Stomach smooth muscle (tissue), 2 donors: ENCODE measurements at regions not wholly inside any gene's neighbourhood (a gene's known extent, or its start where the extent isn't known, plus 50 kb on each side); places are given as distances from the start of the nearest gene placed in this dataset.

ENCODE experiments used
- H3K27ac ChIP-seq: one replicate; pipeline ENCODE4 v1.7.0; 2013; ENCODE audit warnings: mild to moderate bottlenecking, low read length, inconsistent platforms
- H3K27me3 ChIP-seq, 2 donors: one replicate each; pipeline ENCODE4 v1.7.0; 2013; ENCODE audit warnings: low read length in 2 of 2; ENCODE audit not compliant: insufficient read depth in 2 of 2, control insufficient read depth in 1 of 2
- H3K36me3 ChIP-seq, 2 donors: one replicate each; pipeline ENCODE4 v1.7.0; 2013; ENCODE audit warnings: low read length in 2 of 2; ENCODE audit not compliant: control insufficient read depth in 2 of 2, insufficient read depth in 2 of 2
- H3K4me1 ChIP-seq: one replicate; pipeline ENCODE4 v1.7.0; 2013; ENCODE audit warnings: low read length; ENCODE audit not compliant: control insufficient read depth, insufficient read depth
- H3K4me3 ChIP-seq, 2 donors: one replicate each; pipeline ENCODE4 v1.7.0; 2013; ENCODE audit warnings: low read length in 2 of 2
- H3K9ac ChIP-seq, 2 donors: one replicate each; pipeline ENCODE4 v1.7.0; 2013; ENCODE audit warnings: low read length in 2 of 2, mild to moderate bottlenecking in 1 of 2
- H3K9me3 ChIP-seq, 2 donors: one replicate each; pipeline ENCODE4 v1.7.0; 2013; ENCODE audit warnings: low read length in 2 of 2; ENCODE audit not compliant: control insufficient read depth in 2 of 2
- donor health status: healthy.
- donor health status: Pancreatic carcinoma.

- Histone ChIP-seq H3K36me3 (no peaks in the 10 kb centered on the region), H3K27ac (no peak overlapping the region), H3K9ac (no peak overlapping the region), H3K9me3 (no peaks in the 10 kb centered on the region), H3K4me3 (no peak overlapping the region), H3K4me1 (no peaks in the 10 kb centered on the region), H3K27me3 (no peaks in the 10 kb centered on the region)
These were observed 706.8 kb downstream of the GALC start for GRCh38 chr14:87286191-87286590.

DNA sequence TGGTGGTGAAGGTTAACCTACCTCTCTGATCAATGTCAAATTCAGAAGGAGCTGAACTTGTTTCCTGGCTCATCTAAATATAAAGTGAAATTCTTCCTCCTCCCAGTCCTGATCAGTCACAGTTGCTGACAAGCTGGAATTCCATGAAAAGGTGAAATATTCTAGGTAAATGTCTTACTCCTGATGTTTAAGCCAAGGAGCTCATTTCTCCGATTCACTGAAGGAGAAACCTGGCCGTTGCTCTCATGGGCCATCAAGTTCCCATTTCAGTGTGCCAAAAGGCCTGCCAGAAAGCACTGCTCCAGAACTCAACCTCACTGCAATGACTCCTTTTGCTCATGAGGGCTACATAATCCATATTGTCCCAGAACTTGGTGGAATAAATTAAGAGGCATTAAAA, 707.5 kb downstream of the GALC start:
- Histone ChIP-seq H3K27me3 (no peaks in the 10 kb centered on the region), H3K4me1 (no peaks in the 10 kb centered on the region), H3K9ac (no peak overlapping the region), H3K27ac (no peak overlapping the region), H3K4me3 (no peak overlapping the region), H3K9me3 (no peaks in the 10 kb centered on the region), H3K36me3 (no peaks in the 10 kb centered on the region)

DNA sequence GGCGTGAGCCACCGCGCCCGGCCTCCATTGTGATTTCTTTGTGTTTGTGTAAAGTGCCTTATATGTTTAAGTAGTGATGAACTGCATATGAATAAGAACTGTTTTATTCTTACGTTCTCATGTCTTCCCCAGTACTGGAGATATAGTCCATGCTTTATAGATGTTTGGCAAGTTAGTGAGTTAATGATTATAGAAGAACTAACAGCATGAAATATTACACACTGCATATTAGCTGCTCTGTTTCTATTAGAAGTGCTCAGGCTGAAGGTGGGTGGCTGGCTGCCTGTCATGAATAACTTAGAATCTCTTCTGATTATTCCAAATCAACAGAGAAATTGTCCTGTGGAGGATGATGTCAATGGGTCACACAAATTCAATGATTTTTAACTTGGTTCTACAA, 709.4 kb downstream of the GALC start:
- no peak overlapping the region for H3K9ac ChIP-seq

GRCh38 chr14:87282266-87282665, 710.7 kb downstream of the GALC start:
- Histone ChIP-seq H3K36me3 (no peaks in the 10 kb centered on the region), H3K27ac (no peak overlapping the region), H3K4me1 (no peaks in the 10 kb centered on the region), H3K4me3 (no peak overlapping the region), H3K9me3 (no peaks in the 10 kb centered on the region), H3K9ac (no peak overlapping the region), H3K27me3 (no peaks in the 10 kb centered on the region)

More for the DNA sequence above, 709.4 kb downstream of the GALC start:
- Histone ChIP-seq H3K36me3 (no peaks in the 10 kb centered on the region), H3K4me3 (no peak overlapping the region), H3K9me3 (no peaks in the 10 kb centered on the region), H3K27me3 (no peaks in the 10 kb centered on the region), H3K4me1 (no peaks in the 10 kb centered on the region), H3K27ac (no peak overlapping the region)

- H3K9me3 ChIP-seq: no peaks in the 10 kb centered on the region
- H3K4me1 ChIP-seq: no peaks in the 10 kb centered on the region
These were observed 714.6 kb downstream of the GALC start for GRCh38 chr14:87278415-87278814.

DNA sequence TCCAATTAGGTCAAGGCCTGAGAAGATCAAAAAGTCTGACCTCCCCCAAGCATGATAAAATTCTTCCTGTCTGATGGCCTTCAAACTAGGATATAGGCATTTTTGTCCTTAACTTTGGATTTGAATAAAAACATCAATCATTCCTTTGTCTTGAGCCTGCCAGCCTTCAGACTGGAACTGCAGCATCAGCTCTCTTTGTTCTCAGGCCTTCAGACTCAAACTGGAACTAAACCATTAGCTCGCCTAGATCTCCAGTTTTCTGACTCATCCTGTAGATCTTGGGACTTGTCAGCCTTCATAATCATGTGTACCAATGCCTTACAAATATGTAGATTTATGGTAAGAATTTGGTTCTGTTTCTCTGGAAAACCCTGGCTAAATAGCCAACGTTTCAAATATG, 721.7 kb downstream of the GALC start:
- Histone ChIP-seq H3K36me3 (no peaks in the 10 kb centered on the region), H3K9ac (no peak overlapping the region), H3K4me3 (no peak overlapping the region), H3K27me3 (no peaks in the 10 kb centered on the region), H3K9me3 (peaks cover 0 to 3% of the 10 kb centered on the region in 2 donors), H3K4me1 (no peaks in the 10 kb centered on the region), H3K27ac (no peak overlapping the region)

More at GRCh38 chr14:87278415-87278814, 714.6 kb downstream of the GALC start:
- Histone ChIP-seq H3K9ac (no peak overlapping the region), H3K27ac (no peak overlapping the region), H3K4me3 (no peak overlapping the region), H3K36me3 (no peaks in the 10 kb centered on the region), H3K27me3 (no peaks in the 10 kb centered on the region)

DNA sequence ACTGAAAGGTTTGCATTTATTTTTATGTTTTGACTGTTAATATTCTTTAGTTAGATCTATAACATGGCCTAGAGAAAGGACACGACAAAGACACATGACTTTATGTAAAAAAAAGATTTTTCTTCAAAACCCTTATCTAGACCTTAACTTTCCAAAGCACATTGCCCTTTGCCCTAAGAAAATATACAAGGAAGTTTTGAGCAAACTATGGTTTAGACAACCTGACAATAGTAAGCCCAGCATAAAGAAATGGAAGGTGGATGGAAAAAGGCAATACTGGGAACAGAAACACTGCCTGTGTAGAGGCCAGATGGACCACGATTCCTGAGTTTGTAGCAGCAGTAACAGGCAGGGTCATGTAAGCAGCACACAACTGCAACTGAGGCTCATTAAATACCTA, 724.0 kb downstream of the GALC start:
- Histone ChIP-seq H3K4me3 (no peak overlapping the region), H3K36me3 (no peaks in the 10 kb centered on the region), H3K27me3 (no peaks in the 10 kb centered on the region), H3K9ac (no peak overlapping the region), H3K27ac (no peak overlapping the region), H3K4me1 (no peaks in the 10 kb centered on the region), H3K9me3 (peaks cover 0 to 3% of the 10 kb centered on the region in 2 donors)

- Histone ChIP-seq H3K9ac (no peak overlapping the region), H3K4me1 (no peaks in the 10 kb centered on the region), H3K4me3 (no peak overlapping the region), H3K27ac (no peak overlapping the region), H3K27me3 (no peaks in the 10 kb centered on the region), H3K9me3 (no peaks in the 10 kb centered on the region), H3K36me3 (no peaks in the 10 kb centered on the region)
These were observed 728.2 kb downstream of the GALC start for GRCh38 chr14:87264796-87265195.

- Histone ChIP-seq H3K4me1 (no peaks in the 10 kb centered on the region), H3K27me3 (no peaks in the 10 kb centered on the region), H3K4me3 (no peak overlapping the region), H3K9me3 (no peaks in the 10 kb centered on the region), H3K27ac (no peak overlapping the region), H3K9ac (no peak overlapping the region), H3K36me3 (no peaks in the 10 kb centered on the region)
These were observed 728.7 kb downstream of the GALC start for GRCh38 chr14:87264272-87264785.

GRCh38 chr14:87261621-87262020, 731.4 kb downstream of the GALC start:
- Histone ChIP-seq H3K9me3 (no peaks in the 10 kb centered on the region), H3K9ac (no peak overlapping the region), H3K27ac (no peak overlapping the region), H3K4me3 (no peak overlapping the region), H3K4me1 (no peaks in the 10 kb centered on the region), H3K36me3 (no peaks in the 10 kb centered on the region), H3K27me3 (no peaks in the 10 kb centered on the region)

DNA sequence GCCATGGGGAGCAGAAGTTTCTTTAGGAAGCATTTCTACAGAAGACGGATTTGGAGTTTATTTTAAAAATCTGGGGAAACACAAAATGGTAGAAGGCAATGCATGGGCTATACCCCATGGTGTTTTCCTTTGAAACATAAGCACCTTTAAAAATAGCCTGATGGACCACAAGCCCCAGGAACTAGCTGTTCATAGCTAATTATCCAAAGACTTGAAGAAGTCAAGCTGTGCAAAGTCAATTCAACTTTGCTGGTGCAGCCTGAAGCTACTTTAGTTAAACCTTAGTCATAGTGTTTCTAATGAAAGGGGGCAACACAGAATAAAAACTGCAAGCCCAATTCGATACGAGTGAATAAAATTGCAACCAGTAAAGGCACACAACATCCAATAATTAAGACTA, 732.5 kb downstream of the GALC start:
- no peak overlapping the region for H3K27ac ChIP-seq
- no peak overlapping the region for H3K4me3 ChIP-seq
- no peaks in the 10 kb centered on the region for H3K4me1 ChIP-seq
- no peaks in the 10 kb centered on the region for H3K36me3 ChIP-seq
- no peaks in the 10 kb centered on the region for H3K9me3 ChIP-seq
- H3K27me3 ChIP-seq: no peaks in the 10 kb centered on the region
- H3K9ac ChIP-seq: no peak overlapping the region
